AG20443 (cell line): ENCODE measurements at regions not wholly inside any gene's neighbourhood (a gene's known extent, or its start where the extent isn't known, plus 50 kb on each side); places are given as distances from the start of the nearest gene placed in this dataset.

Source experiments
- DNase-seq: peaks from one replicate; pipeline ENCODE4 v3.0.0; 2012; ENCODE audit warnings: low spot score, mixed read lengths

DNA sequence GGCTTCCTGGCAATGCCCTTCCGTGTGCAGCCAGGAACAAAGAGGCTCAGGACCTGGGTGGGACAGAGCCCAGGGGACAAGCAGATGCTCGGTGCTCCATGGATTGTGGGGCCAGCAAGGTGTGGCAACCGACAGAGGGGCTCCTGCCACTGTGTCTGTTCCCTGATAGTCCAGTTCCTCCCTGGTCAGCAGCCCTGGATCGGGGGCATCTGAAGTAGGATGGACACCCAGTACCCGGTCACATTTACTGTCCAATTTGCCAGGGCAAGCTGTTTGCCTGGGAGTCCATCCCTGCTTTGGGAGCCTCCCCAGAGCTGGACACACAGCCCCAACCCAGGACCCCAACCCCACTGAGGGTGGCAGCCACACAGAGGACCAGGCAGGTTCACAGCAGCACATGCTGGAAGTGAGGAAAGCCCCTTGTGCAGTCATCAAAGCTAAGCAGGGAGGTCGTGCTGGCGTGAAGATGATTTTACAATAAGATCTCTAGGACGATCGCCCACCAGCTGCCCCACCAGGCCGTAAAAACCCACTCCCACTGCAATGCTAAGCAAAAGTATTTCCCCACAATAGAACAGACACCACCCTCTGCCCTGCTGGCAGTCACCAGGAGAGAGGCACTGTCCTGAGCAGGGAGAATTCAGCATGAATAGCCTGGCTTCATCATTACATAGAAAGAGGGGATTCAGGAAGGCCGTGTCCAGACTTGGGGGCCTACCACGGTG, 141.7 kb downstream of the NDUFA10 start:
- DNase-seq: no peak

DNA sequence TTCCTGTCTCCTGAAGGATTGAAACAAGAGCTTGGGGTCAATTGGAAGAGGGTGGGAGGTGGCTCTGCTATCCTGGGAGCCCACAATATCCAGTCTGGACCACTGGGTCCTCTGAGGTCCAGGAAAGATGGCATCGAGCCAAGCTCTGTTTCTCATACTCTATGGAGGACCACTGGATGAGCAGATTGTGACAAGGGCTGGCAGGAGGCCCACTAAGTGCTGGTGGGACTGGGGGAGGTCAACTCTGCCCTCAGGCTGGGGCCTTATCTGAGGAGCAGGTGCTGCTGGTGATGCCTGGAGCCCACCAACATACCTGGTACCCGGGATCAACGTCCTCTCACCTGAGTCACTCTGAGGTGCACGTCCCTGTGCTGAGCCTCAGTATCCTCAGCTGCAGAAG, 142.4 kb downstream of the NDUFA10 start:
- DNase-seq: no peak

DNA sequence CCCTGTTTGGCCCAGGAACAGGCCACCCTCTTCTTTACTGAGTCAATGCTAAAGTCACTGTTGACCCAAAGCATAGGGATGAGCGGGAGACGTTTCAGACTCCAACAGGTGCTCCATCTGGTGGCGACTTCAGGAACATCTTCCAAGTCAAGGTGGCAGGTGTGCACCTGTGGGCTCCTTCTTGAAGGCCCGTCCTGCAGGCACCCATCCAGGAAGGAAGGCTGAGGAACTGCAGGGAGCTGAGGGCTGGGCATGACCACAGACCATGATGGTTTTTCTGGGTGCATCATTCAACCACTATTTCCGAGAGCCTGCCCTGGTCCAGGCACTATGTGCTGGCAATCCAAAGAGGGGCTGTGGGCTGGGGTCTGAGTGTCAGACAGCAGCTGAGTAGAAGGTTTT, 142.8 kb downstream of the NDUFA10 start:
- peak; percentile 45 for DNase-seq

DNA sequence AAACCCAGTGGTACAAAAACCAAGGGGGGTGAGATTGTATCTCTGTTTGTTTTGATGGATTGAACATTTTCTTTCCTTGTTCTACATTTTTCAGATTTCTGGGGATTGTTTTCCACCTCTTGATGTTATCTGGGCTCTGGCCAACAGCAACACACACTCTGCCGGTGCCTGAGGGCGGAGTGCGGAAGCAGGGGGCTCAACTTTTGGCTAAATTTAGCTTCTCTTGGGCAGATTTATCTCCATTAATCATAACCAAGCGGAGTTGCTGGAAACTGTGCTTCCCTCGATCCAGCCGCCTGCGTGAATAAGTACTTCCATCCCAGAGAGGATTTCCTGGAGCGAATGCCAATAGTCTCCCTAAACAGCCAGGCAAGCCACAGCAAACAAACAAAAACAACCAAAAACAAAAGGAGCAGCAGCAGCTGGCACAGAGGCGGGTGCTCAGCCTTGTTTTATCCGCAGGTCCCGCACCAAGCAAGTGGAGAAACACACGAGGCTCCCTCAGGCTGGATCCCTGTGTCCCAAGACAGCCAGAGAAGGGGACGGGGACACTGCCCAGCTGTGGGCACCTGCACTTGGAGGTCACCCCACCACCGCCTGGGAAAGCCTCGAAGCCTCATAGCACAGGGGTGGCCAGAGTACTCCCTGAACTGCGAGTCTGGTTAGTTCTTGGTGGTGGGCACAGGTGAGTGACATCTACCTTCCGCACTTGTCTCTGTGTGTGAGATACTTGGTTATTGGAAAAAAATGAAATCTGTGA, 143.4 kb downstream of the NDUFA10 start:
- peak; percentile 38 for DNase-seq

DNA sequence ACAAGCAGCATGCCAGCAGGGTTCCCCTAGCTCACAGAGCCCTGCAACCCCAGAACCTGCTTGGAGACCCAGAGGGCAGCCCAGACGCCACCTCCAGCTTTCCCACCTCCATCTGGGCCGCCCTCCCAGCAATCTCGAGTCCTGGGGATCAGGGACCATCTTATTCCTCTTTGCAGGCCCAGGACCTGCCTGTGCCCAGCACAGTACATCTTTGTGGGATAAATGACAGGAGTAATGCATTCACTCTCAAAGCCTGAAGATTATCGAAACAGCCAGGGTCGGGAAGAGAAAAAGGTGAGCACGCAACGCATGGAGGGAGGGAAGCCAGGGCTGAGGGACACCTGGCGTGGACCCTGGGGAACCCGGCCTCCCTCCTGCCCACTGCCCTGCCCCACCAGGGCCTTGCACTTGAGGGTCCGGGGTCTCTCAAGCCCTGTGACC, 144.1 kb downstream of the NDUFA10 start:
- peak; percentile 6 for DNase-seq

DNA sequence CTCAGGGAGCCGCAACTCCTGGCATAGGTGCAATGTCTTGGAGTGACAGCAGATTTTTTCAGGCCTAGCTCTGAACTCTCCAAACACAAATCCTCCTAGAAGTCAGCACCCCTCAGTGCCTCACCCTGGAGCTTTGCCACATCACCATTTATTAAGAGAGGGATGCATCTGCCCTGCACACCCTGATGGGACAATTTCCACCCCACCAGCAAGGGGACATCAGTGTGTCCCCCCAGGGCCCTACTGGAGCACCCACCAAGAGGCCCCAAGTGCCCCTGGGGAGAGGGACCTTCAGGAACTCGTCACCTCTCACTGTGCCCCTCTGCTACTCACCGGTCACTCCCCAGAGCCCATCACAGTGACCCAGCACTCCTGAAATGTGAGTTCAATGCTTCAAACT, 144.7 kb downstream of the NDUFA10 start:
- peak; percentile 6 for DNase-seq

DNA sequence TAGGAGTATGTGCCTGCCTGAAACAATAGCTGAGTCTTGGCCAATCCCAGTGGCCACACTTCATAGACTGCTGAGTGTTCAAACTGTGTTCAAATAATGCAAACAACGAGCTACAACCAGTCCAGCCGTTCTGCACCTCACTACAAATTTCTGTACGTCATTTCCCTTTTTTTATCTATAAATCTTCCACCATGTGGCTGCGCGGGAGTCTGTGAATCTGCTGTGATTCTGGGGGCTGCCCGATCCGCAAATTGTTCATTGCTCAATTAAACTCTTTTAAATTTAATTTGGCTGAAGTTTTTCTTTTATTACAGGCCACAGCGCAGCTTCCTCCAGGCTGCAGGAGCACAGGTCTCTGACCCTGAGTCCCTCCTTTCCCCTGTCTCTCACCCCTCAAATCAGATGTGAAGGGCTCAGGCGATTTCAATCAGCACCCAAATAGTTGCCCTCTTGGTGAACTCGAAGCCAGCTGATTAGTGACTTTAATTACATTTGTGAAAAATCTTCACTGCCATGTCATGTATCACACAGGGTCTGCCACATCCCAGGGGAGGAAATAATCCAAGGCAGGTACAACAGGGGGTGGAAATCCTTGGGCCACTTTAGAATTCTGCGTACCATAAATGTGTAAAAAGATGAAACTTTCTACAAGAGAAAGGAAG, 145.6 kb downstream of the NDUFA10 start:
- DNase-seq: no peak

DNA sequence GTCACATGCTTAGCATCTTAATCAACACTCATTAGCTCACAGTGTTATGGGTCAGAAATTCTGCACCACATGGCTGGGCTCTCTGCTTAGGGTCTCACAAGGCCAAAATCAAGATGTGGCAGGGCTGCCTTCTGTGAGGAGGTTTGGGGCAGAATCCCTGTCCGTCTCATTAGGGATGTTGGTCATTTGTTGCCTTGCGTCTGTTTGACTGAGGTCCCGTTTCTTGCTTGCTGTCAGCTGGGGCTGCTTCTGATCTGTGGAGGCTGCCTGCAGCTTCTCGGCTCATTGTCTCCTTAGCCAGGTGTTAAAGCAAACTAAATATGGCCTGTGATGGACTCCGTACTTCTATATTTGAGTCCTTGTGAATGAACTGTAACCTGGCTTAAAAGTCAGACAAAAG, 146.5 kb downstream of the NDUFA10 start:
- no peak for DNase-seq

DNA sequence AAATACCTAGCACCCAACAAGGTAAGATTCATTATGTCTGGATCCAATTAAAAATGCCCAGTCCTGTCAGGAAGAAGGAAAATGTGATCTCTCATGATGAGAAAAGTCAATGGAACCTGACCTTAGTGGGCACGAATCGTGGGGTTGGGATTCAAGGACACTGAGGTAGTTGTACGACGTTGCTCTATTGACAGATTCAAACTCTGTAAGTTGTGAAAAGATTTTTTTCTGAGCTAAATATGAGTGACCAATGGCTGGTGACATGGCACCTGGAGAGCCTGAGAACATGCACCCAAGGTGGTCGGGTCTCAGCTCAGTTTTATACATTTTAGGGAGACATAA, 148.2 kb downstream of the NDUFA10 start:
- DNase-seq: no peak

DNA sequence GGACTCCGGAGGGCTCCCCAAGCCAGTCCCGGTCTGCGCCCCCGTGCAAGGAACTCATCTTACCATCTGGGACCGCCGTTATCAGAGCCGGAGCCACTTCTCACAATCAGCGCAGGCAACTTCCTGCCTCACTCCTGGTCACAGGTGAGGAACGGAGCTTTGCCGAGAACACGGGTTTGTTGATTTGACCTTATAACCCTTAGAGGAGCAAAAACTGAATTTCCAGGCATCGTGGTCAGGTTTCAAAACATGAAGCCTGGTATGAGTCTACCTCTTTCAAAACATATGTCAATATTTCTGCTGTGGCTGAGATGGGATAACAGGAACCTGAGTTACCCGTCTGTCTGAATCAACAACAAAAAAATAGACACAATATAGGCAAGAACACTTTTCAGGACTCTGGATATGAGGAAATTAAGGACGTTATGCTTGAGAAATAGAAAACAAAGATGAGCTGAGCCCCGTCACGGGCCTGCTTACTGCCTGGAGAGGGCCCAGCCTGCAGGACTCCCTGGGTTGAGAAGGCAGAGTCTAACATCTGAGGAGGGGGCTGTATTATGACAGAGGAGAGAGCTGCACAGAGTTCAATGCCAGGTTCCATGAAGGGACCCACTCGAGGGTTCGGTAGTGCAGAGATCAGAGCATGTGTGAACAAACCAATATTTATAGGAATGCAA, 148.7 kb downstream of the NDUFA10 start:
- no peak for DNase-seq

DNA sequence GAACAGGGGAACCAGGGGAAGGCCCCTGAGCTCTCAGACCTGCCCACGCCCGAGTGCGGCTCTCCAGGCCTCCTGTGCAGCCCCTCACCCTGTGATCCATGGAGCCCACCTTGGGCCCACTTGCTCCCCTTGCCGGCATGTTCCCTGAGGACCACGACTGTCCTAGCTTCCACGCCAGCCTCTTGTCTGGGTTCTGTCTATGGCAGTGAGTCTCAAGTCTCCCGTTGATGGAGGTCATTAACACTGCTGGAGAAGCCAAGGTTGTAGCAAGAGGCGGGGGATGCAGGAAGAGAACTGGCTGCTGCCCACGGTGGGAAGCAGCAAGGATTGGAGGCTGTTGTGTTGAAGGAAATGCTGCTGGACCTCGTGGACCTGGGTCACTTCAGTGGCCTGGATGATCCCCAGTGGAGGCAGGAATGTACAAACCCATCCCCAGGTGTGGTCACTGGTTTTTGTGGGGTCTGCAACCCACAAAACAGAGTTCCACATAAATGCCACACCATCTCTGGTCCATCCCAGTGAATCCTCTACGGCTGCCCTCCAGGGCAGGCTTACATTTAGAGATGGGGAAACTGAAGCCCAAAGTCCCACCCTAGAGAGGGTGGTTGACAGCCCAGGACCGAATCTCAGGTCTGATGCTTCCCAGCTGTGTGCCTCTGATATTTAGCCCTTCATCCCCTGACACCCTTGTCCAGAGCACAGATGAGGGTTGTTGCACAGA, 150.3 kb downstream of the NDUFA10 start:
- peak; percentile 7 for DNase-seq

DNA sequence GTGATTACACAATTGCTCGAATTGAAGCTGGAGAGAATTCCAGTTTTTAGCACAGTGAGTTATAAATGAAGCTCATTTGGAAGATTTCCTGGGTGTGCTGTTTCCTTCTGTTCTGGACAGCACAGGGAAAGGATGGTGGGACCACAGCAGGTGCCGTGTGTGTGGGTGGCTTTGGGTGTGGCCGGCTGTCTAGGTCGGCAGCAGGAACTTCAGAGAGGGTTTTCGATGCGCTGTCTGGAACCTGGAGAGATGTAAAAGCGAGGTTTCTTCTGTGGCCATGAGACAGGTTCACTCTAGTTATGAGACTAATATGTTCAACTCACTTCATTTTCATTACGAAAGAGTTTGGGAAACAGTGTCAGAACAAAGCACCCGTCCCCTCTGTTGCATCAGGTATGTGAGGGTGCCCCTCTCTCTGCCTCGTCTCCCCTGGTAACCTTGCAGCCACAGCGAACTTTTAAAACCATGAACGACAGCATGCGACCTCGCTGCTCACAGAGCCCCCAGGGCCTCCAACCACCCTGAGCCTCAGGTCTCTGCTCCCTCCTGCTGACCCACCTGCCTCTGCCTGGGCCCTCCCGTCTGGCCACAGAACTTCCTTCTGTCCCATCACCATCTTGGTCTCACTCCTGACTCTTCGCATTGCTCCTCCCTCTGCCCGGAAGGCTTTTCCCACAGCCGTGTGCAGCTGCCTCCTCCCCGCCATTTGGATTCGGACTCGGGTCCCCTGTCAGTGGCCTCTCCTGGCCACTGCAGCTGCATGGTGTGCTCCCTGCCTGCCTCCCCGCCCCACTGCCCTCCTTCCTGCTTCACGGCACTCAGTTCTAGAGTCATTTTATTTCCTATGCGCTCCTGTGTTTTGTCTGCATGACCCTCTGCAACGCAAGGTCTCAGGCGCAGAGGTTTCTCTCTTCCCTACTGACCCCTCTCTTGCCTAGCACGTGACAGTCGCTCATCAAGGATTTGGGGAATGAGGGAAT, 151.2 kb downstream of the NDUFA10 start:
- DNase-seq: peak; percentile 7

DNA sequence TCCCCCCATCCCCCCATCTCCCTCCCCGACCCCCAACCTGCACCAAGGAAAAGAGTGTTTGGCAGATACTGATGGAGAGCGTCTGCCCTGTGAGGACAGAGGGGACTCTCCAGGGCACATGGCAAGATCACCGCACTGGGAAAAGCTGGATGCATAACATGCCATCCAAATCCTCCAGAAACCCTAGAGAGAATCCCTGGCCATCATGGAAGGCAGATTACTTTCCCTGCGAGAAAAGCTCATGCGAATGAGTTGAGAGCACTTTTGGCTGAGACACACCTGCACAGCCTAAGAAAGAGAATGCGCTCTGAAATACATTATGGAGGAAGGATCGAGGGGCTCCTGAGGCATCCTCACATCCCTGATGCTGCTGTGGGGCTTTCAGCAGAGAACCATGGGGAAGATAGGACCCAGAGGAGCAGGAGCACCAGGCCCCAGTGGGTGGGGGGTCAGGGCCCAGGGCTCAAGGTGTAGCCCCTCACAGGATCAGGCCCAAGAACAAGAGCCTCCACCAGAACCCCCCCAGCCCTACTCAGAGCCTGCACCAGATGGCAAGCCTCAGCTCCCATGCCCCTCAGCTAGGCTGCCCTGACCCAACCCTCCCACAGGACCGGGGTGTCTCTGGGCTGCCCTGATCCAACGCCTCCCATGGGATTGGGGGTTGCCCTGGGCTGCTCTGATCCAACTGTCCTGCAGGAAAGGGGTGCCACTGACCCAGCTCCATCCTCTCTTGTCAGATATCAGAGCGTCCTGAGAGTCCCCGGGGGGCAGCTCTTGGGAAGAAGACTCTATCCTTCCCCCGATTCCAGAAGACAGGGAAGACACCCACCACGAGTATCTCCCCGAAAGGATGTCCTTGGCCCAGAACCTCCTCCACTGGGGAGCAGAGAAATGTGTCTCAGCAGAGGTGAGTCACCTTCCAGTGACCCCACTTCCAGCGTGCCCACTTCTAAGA, 153.4 kb downstream of the NDUFA10 start:
- DNase-seq: peak; percentile 7

DNA sequence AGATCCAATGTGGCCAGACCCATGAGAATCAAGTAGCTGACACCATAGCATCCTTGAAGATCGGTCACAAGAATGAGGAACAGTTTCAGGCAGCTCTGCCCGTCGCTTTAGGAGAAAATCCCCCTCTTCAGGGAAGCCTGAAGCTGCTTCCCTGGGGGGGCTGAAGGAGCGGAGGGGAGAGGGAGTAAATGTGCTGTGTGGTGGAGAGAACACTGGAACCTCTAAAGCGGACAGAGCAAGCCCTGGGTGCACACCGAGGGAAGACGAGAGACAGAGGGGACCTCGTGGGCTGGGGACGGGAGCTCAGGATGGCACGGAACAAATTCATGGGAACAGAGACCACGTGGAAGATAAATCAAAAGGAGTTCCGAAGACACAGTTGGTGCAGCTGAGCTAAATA, 154.3 kb downstream of the NDUFA10 start:
- DNase-seq: no peak

DNA sequence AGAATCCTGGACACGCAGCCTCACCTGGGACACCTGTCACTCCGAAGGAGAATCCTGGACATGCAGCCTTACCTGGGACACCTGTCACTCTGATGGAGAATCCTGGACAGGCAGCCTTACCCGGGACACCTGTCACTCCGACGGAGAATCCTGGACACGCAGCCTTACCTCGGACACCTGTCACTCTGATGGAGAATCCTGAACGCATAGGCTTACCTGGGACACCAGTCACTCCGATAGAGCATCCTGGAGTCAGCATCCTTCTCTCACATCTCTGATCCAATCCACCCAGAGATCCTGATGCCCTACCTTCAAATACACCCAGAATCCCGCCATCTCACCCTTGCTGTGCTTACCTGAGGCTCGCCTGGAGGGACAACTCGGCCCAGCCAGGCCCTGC, 154.9 kb downstream of the NDUFA10 start:
- no peak for DNase-seq

DNA sequence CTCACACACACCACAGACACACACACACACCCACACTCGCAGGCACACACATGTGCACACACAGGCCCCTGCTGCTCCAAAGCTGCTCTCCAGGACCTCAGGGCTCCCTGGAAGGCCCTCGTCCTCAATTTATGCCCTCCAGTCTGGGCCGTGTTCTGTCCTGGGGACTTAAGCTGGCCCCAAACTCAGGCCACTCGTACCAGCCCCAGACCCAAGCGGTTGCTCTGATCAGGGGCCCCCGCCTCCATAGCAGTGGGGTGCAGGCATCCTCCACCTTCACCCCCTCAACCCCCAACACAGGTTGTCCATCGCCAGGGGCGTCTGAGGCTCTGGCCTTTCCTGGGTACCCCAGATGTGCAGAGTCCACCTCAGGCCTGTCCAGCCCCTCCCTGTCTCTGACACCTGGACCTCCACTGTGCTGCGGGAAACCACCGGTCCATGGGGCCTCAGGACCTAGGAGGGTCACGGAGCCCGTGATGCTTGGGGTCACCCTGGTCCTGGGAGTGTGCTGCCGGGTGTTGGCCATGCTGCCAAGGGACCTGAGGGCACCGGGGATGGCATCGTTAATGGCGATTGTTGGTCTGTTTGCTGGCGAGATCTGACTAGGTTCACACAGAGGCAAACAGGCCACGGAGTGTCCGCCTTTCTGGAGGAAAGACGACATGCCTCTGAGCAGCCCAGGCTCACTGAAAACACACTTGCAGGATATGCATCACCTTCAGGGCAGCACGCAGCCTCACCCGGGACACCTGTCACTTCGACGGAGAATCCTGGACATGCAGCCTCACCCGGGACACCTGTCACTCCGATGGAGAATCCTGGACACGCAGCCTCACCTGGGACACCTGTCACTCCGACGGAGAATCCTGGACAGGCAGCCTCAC, 155.6 kb downstream of the NDUFA10 start:
- no peak for DNase-seq

DNA sequence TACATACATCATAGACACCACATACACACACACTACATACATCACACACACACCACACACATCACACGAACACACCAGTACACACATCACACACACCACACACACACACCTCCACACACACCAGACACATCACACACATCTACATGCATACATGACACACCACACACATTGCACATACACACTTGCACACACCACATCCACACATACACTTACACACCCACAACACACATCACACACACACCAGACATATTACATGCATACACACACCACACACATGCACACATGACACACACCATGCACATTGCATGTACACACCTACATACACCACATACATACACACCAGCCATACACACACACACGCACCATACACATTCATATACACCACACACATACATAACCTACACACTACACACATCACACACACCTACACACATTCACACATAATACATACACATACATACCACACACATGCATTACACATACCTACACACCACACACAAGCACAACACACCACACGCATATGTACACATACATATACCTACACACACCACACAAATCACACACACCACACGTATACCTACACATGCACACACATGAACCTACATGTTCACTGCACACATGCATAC, 156.5 kb downstream of the NDUFA10 start:
- DNase-seq: no peak

DNA sequence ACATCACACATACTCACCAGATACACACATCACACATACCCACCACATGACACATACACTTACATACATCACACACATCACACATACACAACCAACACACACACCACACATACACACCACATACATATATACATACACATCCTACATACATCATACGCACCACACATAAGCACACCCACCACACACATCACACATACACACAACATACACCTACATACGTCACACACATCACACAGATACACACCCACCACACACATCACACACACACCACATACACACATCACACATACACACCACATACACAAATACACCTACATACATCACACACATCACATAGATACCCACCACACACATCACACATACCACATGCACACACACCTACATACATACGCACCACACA, 158.4 kb downstream of the NDUFA10 start:
- no peak for DNase-seq
